DND-41 (cell line): ENCODE measurements at regions not wholly inside any gene's neighbourhood (a gene's known extent, or its start where the extent isn't known, plus 50 kb on each side); places are given as distances from the start of the nearest gene placed in this dataset.

Source experiments
- ATAC-seq: fragments of 200-7000 bp; cut with Tn5 transposase; 3 replicates; pipeline ENCODE4 v1.9.1; 2021; ENCODE audit warnings: low read depth; ENCODE audit not compliant: insufficient read depth
- DNase-seq: peaks from one replicate; pipeline ENCODE4 v3.0.0-alpha.2; 2020
- H2AFZ ChIP-seq: 2 replicates; pipeline ENCODE4 v1.6.0; 2012; ENCODE audit warnings: low read depth, low read length
- H3K27ac ChIP-seq: 2 replicates; pipeline ENCODE4 v1.5.1; 2012; ENCODE audit warnings: low read length, inconsistent platforms
- H3K27me3 ChIP-seq: fragments of 200-600 bp; sonication (generic); 2 replicates; pipeline ENCODE4 v1.6.0; 2012; ENCODE audit warnings: low read length, mild to moderate bottlenecking, inconsistent platforms; ENCODE audit not compliant: insufficient read depth, poor library complexity
- H3K36me3 ChIP-seq: 2 replicates; pipeline ENCODE4 v1.5.1; 2012; ENCODE audit warnings: low read length, inconsistent platforms; ENCODE audit not compliant: insufficient read depth
- H3K4me1 ChIP-seq: 2 replicates; pipeline ENCODE4 v1.5.1; 2012; ENCODE audit warnings: mild to moderate bottlenecking, low read length; ENCODE audit not compliant: insufficient read depth
- H3K4me2 ChIP-seq: 2 replicates; pipeline ENCODE4 v1.6.0; 2012; ENCODE audit warnings: mild to moderate bottlenecking, moderate library complexity, low read length, inconsistent platforms; ENCODE audit not compliant: insufficient read depth
- H3K4me3 ChIP-seq, 2 experiments: fragments of 200-600 bp in 1 of 2; shearing (Covaris generic) in 1 of 2; 2 replicates each; pipeline ENCODE4 v1.5.1; 2012 to 2016; ENCODE audit warnings: inconsistent platforms in 2 of 2, low read length in 2 of 2, mild to moderate bottlenecking in 2 of 2, low read depth in 1 of 2, moderate library complexity in 1 of 2
- H3K79me2 ChIP-seq: 2 replicates; pipeline ENCODE4 v1.6.0; 2012; ENCODE audit warnings: low read length, inconsistent platforms; ENCODE audit not compliant: insufficient read depth
- H3K9ac ChIP-seq: 2 replicates; pipeline ENCODE4 v1.6.0; 2012; ENCODE audit warnings: low read depth, mild to moderate bottlenecking, inconsistent platforms, low read length, moderate library complexity
- H3K9me3 ChIP-seq: 2 replicates; pipeline ENCODE4 v1.5.1; 2012; ENCODE audit warnings: low read length, moderate library complexity, mild to moderate bottlenecking, inconsistent platforms; ENCODE audit not compliant: insufficient read depth, severe bottlenecking
- H4K20me1 ChIP-seq: 2 replicates; pipeline ENCODE4 v1.6.0; 2012; ENCODE audit warnings: low read length; ENCODE audit not compliant: insufficient read depth
- EZH2 ChIP-seq: IDR thresholded peaks from 3 replicates; pipeline ENCODE4 v1.6.1; 2012; ENCODE audit warnings: borderline replicate concordance, low read depth, mild to moderate bottlenecking, moderate library complexity, low read length, inconsistent platforms; ENCODE audit not compliant: severe bottlenecking
- TF ChIP-seq, protein P1 (sequence below): IDR thresholded peaks from 2 replicates; pipeline ENCODE4 v1.5.1; 2012; ENCODE audit warnings: borderline replicate concordance, low read length, moderate library complexity, mild to moderate bottlenecking; ENCODE audit not compliant: poor library complexity, severe bottlenecking; ENCODE audit errors: extremely low read depth

DNA sequence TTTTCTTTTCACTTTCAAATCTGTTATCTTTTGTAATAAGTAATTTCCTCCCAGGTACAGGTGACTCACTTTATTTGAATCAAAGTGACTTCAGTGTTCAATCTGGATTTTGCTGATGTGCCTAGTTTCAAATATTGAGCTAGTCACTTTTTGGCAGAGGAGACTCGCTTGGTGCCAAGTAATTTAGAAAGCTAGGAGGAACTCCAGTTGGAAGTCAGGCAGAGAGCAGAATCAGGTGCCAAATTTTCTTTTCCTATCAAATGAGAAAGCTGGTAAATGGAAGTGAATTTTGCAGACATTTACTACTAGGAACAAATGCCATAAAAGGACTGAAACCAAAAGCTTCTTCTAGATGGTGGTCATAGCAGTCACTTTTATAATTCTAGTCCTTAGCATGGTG is 656.0 kb upstream of the KIF2B start:
- no peaks in the 10 kb centered on the region for H3K4me1 ChIP-seq
- H2AFZ ChIP-seq = no peak overlapping the region
- no peaks in the 10 kb centered on the region for H3K9me3 ChIP-seq
- no peak for DNase-seq
- no peak for ATAC-seq
- H3K79me2 ChIP-seq = no peaks in the 10 kb centered on the region
- no peak overlapping the region for H3K27ac ChIP-seq
- no peak overlapping the region for H3K4me3 ChIP-seq
- H3K36me3 ChIP-seq = no peaks in the 10 kb centered on the region
- H3K9ac ChIP-seq = no peak overlapping the region
- no peak for TF ChIP-seq EZH2
- TF ChIP-seq, protein P1, sequence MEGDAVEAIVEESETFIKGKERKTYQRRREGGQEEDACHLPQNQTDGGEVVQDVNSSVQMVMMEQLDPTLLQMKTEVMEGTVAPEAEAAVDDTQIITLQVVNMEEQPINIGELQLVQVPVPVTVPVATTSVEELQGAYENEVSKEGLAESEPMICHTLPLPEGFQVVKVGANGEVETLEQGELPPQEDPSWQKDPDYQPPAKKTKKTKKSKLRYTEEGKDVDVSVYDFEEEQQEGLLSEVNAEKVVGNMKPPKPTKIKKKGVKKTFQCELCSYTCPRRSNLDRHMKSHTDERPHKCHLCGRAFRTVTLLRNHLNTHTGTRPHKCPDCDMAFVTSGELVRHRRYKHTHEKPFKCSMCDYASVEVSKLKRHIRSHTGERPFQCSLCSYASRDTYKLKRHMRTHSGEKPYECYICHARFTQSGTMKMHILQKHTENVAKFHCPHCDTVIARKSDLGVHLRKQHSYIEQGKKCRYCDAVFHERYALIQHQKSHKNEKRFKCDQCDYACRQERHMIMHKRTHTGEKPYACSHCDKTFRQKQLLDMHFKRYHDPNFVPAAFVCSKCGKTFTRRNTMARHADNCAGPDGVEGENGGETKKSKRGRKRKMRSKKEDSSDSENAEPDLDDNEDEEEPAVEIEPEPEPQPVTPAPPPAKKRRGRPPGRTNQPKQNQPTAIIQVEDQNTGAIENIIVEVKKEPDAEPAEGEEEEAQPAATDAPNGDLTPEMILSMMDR = no peak
- no peaks in the 10 kb centered on the region for H3K27me3 ChIP-seq
- no peak overlapping the region for H3K4me2 ChIP-seq
- H4K20me1 ChIP-seq = no peaks in the 10 kb centered on the region

DNA sequence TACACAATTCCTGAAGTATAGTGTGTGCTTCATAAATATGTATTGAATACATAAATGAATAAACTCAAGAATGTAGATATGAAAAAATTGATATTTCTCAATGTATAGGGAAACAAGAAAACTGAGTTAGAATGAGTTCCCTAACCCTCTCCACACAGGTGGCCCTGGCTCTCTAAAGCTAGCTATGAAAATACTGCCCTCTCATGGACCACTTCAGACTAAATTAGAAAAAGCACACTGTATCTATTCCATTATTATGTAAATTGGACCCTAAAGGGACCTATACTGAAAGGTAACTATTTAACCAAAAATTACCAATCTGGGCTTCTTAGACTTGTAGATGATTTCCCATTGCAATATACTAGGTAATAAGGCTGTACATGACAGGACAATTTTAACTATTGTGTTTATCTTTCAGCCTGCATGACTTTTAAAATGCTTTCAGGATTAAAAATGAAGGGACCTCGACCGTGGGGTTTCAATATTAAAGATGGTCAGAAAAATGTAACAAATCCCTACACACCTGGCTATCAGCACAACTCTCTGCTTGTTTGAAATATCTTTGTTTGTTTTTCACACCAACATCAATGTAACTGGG is 672.5 kb upstream of the KIF2B start:
- DNase-seq (no peak), ATAC-seq (no peak)
- no peaks in the 10 kb centered on the region for H3K36me3 ChIP-seq
- H3K4me1 ChIP-seq = no peaks in the 10 kb centered on the region
- H3K9ac ChIP-seq = no peak overlapping the region
- no peaks in the 10 kb centered on the region for H3K9me3 ChIP-seq
- H3K4me2 ChIP-seq = no peak overlapping the region
- H4K20me1 ChIP-seq = no peaks in the 10 kb centered on the region
- H3K79me2 ChIP-seq = no peaks in the 10 kb centered on the region
- H3K27ac ChIP-seq = no peak overlapping the region
- H2AFZ ChIP-seq = no peak overlapping the region
- H3K4me3 ChIP-seq = no peak overlapping the region
- H3K27me3 ChIP-seq = no peaks in the 10 kb centered on the region
- TF ChIP-seq EZH2 = no peak
- TF ChIP-seq, protein P1 = no peak

DNA sequence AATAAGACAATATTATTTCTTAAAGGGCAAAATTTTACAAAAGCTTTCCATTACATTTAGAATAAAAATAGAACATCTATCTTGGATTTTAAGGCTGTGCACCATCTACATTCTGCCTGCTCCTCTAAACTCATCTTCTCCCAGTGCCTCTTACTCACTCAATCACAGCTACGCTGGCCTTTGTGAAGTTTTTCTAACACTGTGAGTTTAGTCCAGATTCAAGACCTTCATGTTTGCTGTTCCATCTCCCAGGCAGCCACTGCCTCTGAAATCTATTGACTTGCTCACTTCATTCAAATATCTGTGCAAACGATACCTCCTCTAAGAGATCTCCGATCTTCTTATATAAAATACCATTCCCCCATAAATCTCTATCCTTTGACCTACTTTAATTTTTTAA is 673.4 kb upstream of the KIF2B start:
- H3K9ac ChIP-seq = no peak overlapping the region
- H2AFZ ChIP-seq = no peak overlapping the region
- DNase-seq (no peak), ATAC-seq (no peak)
- TF ChIP-seq, protein P1 = no peak
- no peak for TF ChIP-seq EZH2
- H3K79me2 ChIP-seq = no peaks in the 10 kb centered on the region
- no peaks in the 10 kb centered on the region for H4K20me1 ChIP-seq
- H3K4me1 ChIP-seq = no peaks in the 10 kb centered on the region
- no peak overlapping the region for H3K27ac ChIP-seq
- no peaks in the 10 kb centered on the region for H3K27me3 ChIP-seq
- no peak overlapping the region for H3K4me2 ChIP-seq
- no peak overlapping the region for H3K4me3 ChIP-seq
- H3K36me3 ChIP-seq = no peaks in the 10 kb centered on the region
- H3K9me3 ChIP-seq = no peaks in the 10 kb centered on the region

DNA sequence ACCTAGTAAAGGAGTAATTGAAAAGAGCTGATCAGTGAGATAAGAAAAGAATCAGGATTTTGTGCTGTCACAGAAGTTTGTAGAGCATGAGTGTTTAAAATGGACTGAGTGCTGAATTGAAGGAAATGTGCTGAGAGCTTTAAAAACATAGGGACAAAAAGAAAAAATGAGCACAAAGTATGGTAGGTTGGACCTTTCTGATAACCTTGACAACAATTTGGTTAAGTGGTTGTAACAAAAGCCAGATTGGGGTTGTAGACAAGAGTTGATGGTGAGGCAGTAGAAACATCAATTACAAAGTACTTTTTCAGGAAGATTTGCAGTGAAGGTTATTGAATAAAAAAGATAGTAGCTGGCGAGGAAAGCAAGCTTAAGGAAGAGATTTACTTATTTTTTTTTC is 674.7 kb upstream of the KIF2B start:
- Histone ChIP-seq H3K27me3 (no peaks in the 10 kb centered on the region), H3K79me2 (no peaks in the 10 kb centered on the region), H3K27ac (no peak overlapping the region), H3K9me3 (no peaks in the 10 kb centered on the region), H4K20me1 (no peaks in the 10 kb centered on the region), H3K4me2 (no peak overlapping the region), H3K9ac (no peak overlapping the region), H3K4me1 (no peaks in the 10 kb centered on the region), H3K4me3 (no peak overlapping the region), H3K36me3 (no peaks in the 10 kb centered on the region), H2AFZ (no peak overlapping the region)
- DNase-seq (no peak), ATAC-seq (no peak)
- TF ChIP-seq, protein P1 = no peak
- no peak for TF ChIP-seq EZH2
